Testis (tissue), 2 donors: ENCODE measurements at regions not wholly inside any gene's neighbourhood (a gene's known extent, or its start where the extent isn't known, plus 50 kb on each side); places are given as distances from the start of the nearest gene placed in this dataset.

Experiments
- POLR2A ChIP-seq: fragments of 450-650 bp; IDR thresholded peaks from one replicate; pipeline ENCODE4 v1.6.1; 2017; ENCODE audit warnings: antibody characterized with exemption, mild to moderate bottlenecking, moderate library complexity
- TF ChIP-seq, protein P1 (sequence below), 3 experiments: fragments of 450-650 bp in 2 of 3; fragments of 200-600 bp in 1 of 3; sonication (generic) in 1 of 3; IDR thresholded peaks; one replicate each; pipeline ENCODE4 v1.5.1; 2016 to 2019; ENCODE audit warnings: antibody characterized with exemption in 3 of 3, mild to moderate bottlenecking in 2 of 3, moderate library complexity in 1 of 3

DNA sequence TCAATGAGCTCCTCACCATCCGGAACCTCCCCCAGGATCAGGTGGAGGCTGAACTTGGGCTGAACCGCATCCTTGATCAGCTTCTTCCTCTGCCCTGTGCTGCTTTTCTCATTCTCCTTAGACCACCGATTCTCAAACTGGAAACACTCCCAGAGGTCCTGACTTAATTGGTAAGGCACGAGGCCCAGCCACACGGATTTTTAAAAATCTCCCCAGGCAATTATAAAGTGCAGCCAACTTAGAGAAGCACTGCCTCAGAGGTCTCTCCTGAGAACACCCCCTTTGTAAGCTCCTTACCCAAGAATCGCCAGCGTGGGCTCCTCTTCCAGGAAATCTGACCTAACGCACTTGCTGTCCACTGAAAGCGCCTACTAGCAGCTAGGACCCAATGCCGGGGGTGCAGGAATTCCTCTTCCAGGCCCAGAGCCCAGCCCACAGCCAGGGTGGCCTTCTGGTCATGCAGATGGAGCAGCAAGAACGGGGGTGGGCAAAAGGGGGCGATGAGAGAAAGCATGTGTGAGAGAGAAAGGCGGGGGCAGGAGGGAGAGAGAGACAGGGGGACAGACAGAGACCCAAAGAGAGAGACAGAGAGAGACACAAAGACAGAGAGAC is 66.9 kb upstream of the CACNA1A start:
- TF ChIP-seq, protein P1, sequence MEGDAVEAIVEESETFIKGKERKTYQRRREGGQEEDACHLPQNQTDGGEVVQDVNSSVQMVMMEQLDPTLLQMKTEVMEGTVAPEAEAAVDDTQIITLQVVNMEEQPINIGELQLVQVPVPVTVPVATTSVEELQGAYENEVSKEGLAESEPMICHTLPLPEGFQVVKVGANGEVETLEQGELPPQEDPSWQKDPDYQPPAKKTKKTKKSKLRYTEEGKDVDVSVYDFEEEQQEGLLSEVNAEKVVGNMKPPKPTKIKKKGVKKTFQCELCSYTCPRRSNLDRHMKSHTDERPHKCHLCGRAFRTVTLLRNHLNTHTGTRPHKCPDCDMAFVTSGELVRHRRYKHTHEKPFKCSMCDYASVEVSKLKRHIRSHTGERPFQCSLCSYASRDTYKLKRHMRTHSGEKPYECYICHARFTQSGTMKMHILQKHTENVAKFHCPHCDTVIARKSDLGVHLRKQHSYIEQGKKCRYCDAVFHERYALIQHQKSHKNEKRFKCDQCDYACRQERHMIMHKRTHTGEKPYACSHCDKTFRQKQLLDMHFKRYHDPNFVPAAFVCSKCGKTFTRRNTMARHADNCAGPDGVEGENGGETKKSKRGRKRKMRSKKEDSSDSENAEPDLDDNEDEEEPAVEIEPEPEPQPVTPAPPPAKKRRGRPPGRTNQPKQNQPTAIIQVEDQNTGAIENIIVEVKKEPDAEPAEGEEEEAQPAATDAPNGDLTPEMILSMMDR (IDR thresholded peaks at IDR 0.05), result no peak
- TF ChIP-seq POLR2A, result no peak
